Right lobe of liver (tissue), 6 donors: ENCODE measurements at regions not wholly inside any gene's neighbourhood (a gene's known extent, or its start where the extent isn't known, plus 50 kb on each side); places are given as distances from the start of the nearest gene placed in this dataset.

Source experiments
- ATAC-seq, 4 donors: fragments of 200-7000 bp; cut with Tn5 transposase; one replicate each; pipeline ENCODE4 v1.9.1; 2020; ENCODE audit warnings: mild to moderate bottlenecking in 4 of 4, moderate library complexity in 4 of 4
- DNase-seq, 3 donors: peaks; one replicate each; pipeline ENCODE4 v3.0.0-alpha.2; 2020
- H3K27ac ChIP-seq, 3 donors: fragments of 200-600 bp; one replicate each; pipeline ENCODE4 v1.8.0; 2022
- H3K27me3 ChIP-seq, 2 donors: fragments of 200-600 bp; one replicate each; pipeline ENCODE4 v1.8.0; 2022
- H3K36me3 ChIP-seq, 4 donors: fragments of 200-600 bp; sonication (generic) in 1 of 4; one replicate each; pipeline versions ENCODE4 v1.5.1 to v1.8.0; 2017 to 2022; ENCODE audit warnings: control low read depth in 1 of 4
- H3K4me1 ChIP-seq, 4 donors: fragments of 200-600 bp; sonication (generic) in 1 of 4; one replicate each; pipeline versions ENCODE4 v1.5.1 to v1.8.0; 2017 to 2022; ENCODE audit warnings: control low read depth in 1 of 4
- H3K4me3 ChIP-seq, 3 donors: fragments of 200-600 bp; one replicate each; pipeline ENCODE4 v1.8.0; 2022
- H3K9me3 ChIP-seq, 4 donors: fragments of 200-600 bp; sonication (generic) in 1 of 4; one replicate each; pipeline versions ENCODE4 v1.5.1 to v1.8.0; 2017 to 2022; ENCODE audit warnings: control low read depth in 1 of 4
- CTCF ChIP-seq, 4 donors: fragments of 200-600 bp in 3 of 4; fragments of 450-650 bp in 1 of 4; IDR thresholded peaks; one replicate each; pipeline versions ENCODE4 v1.5.1 to v1.8.0; 2016 to 2022; ENCODE audit warnings: antibody characterized with exemption in 4 of 4, mild to moderate bottlenecking in 2 of 4
- POLR2A ChIP-seq: fragments of 450-650 bp; IDR thresholded peaks from one replicate; pipeline ENCODE4 v1.6.1; 2017; ENCODE audit warnings: antibody characterized with exemption, mild to moderate bottlenecking
- WGBS: methylation state at CpG from one replicate; pipeline ENCODE4 v1.1.6; 2018; ENCODE audit warnings: low coverage, low lambda C conversion rate; ENCODE audit not compliant: insufficient coverage; ENCODE audit errors: missing lambda C conversion rate; 5-methylcytosine and 5-hydroxymethylcytosine counted together
- intact Hi-C, 2 donors: fragments of 100-400 bp; cut with DNase I; formaldehyde crosslinking; loops; one replicate each; pipeline versions ENCODE4 v1.11.2 to v1.14.1; 2022
- donor health status: DM: no; HTN: yes; CAD: no.
- donor health status: DM: no; HTN: no; CAD: no.
- donor health status: DM: no; HTN: no; CAD: no.
- donor health status: DM: no; HTN: yes; CAD: no.
- donor health status: DM: no; HTN: yes; CAD: no.

GRCh38 chr6:50939931-50940330 lies 121.3 kb downstream of the TFAP2B start:
- no peak for ATAC-seq
- WGBS: 63% methylated on average over 1 of the region's 1 CpG
- Histone ChIP-seq H3K4me1 (no peaks in the 10 kb centered on the region), H3K36me3 (no peaks in the 10 kb centered on the region), H3K9me3 (no peaks in the 10 kb centered on the region), H3K27ac (no peak overlapping the region), H3K4me3 (no peak overlapping the region), H3K27me3 (no peaks in the 10 kb centered on the region)
- no peak for DNase-seq
- intact Hi-C loops: no loop called here
- TF ChIP-seq CTCF (IDR thresholded peaks at IDR 0.05) (no peak), POLR2A (no peak)

GRCh38 chr6:50945789-50946188 lies 127.1 kb downstream of the TFAP2B start:
- intact Hi-C loops: no loop called here
- DNase-seq (no peak), ATAC-seq (no peak)
- H3K4me3 ChIP-seq: no peak overlapping the region
- no peaks in the 10 kb centered on the region for H3K36me3 ChIP-seq
- TF ChIP-seq CTCF (IDR thresholded peaks at IDR 0.05) (no peak), POLR2A (no peak)
- H3K27me3 ChIP-seq: no peaks in the 10 kb centered on the region
- H3K4me1 ChIP-seq: no peaks in the 10 kb centered on the region
- H3K27ac ChIP-seq: no peak overlapping the region
- H3K9me3 ChIP-seq: no peaks in the 10 kb centered on the region
- 90% methylated on average over 2 of the region's 2 CpGs for whole genome bisulfite sequencing

GRCh38 chr6:50952092-50952907 lies 133.6 kb downstream of the TFAP2B start:
- Histone ChIP-seq H3K9me3 (no peaks in the 10 kb centered on the region), H3K4me1 (no peaks in the 10 kb centered on the region), H3K4me3 (no peak overlapping the region), H3K27me3 (no peaks in the 10 kb centered on the region), H3K36me3 (no peaks in the 10 kb centered on the region), H3K27ac (no peak overlapping the region)
- ATAC-seq (no peak), DNase-seq (no peak)
- intact Hi-C loops: no loop called here
- no peak for TF ChIP-seq CTCF (IDR thresholded peaks at IDR 0.05)
- no peak for TF ChIP-seq POLR2A
- 65% methylated on average over 5 of the region's 5 CpGs for WGBS

- ATAC-seq (no peak), DNase-seq (no peak)
- TF ChIP-seq POLR2A: no peak
- no peak for TF ChIP-seq CTCF (IDR thresholded peaks at IDR 0.05)
- Histone ChIP-seq H3K9me3 (no peaks in the 10 kb centered on the region), H3K36me3 (no peaks in the 10 kb centered on the region), H3K27me3 (no peaks in the 10 kb centered on the region), H3K27ac (no peak overlapping the region), H3K4me1 (no peaks in the 10 kb centered on the region), H3K4me3 (no peak overlapping the region)
- 74% methylated on average over 6 of the region's 6 CpGs for WGBS
- intact Hi-C loops: no loop called here
Observed at GRCh38 chr6:50956014-50956413, 137.3 kb downstream of the TFAP2B start.
